ENCODE measurements at regions not wholly inside any gene's neighbourhood (a gene's known extent, or its start where the extent isn't known, plus 50 kb on each side); places are given as distances from the start of the nearest gene placed in this dataset.

- 57% methylated on average over 5 of the region's 5 CpGs for WGBS (ENCODE audit: insufficient coverage)
- Histone ChIP-seq H3K36me3 (ENCODE audit: control insufficient read depth, insufficient read depth, low read length) (no peaks in the 10 kb centered on the region), H3K9me3 (replicated peaks; ENCODE audit: control insufficient read depth, low read depth, low read length) (no peaks in the 10 kb centered on the region), H3K27ac (ENCODE audit: low read length) (no peak overlapping the region), H3K27me3 (ENCODE audit: control insufficient read depth, insufficient read depth, low read length) (peaks cover 16% of the 10 kb centered on the region), H3K4me1 (ENCODE audit: control insufficient read depth, insufficient read depth, low read length) (no peaks in the 10 kb centered on the region), H3K4me3 (ENCODE audit: low read length) (no peak overlapping the region)
- peak; percentile 17 for DNase-seq
Observed at GRCh38 chr1:22376001-22376400, 75.7 kb upstream of the ZBTB40 start.

- no peak for DNase-seq
- no peaks in the 10 kb centered on the region for H3K4me1 ChIP-seq (ENCODE audit: control insufficient read depth, insufficient read depth, low read length)
- no peaks in the 10 kb centered on the region for H3K9me3 ChIP-seq (replicated peaks; ENCODE audit: control insufficient read depth, low read depth, low read length)
- no peak overlapping the region for H3K27ac ChIP-seq (ENCODE audit: low read length)
- 73% methylated on average over 7 of the region's 8 CpGs for WGBS (ENCODE audit: insufficient coverage)
- peaks cover 15% of the 10 kb centered on the region for H3K27me3 ChIP-seq (ENCODE audit: control insufficient read depth, insufficient read depth, low read length)
- H3K4me3 ChIP-seq (ENCODE audit: low read length): no peak overlapping the region
- no peaks in the 10 kb centered on the region for H3K36me3 ChIP-seq (ENCODE audit: control insufficient read depth, insufficient read depth, low read length)
Observed at GRCh38 chr1:22376546-22376945, 75.1 kb upstream of the ZBTB40 start.

GRCh38 chr1:22376976-22377375 lies 74.7 kb upstream of the ZBTB40 start:
- Histone ChIP-seq H3K4me1 (ENCODE audit: control insufficient read depth, insufficient read depth, low read length) (no peaks in the 10 kb centered on the region), H3K27ac (ENCODE audit: low read length) (no peak overlapping the region), H3K36me3 (ENCODE audit: control insufficient read depth, insufficient read depth, low read length) (no peaks in the 10 kb centered on the region), H3K9me3 (replicated peaks; ENCODE audit: control insufficient read depth, low read depth, low read length) (no peaks in the 10 kb centered on the region), H3K27me3 (ENCODE audit: control insufficient read depth, insufficient read depth, low read length) (peaks cover 15% of the 10 kb centered on the region), H3K4me3 (ENCODE audit: low read length) (no peak overlapping the region)
- 94% methylated on average over 3 of the region's 3 CpGs for WGBS (ENCODE audit: insufficient coverage)
- DNase-seq: no peak

- WGBS (ENCODE audit: insufficient coverage): 33% methylated on average over 1 of the region's 7 CpGs
- Histone ChIP-seq H3K27me3 (ENCODE audit: control insufficient read depth, insufficient read depth, low read length) (peaks cover 15% of the 10 kb centered on the region), H3K9me3 (replicated peaks; ENCODE audit: control insufficient read depth, low read depth, low read length) (no peaks in the 10 kb centered on the region), H3K4me3 (ENCODE audit: low read length) (no peak overlapping the region), H3K36me3 (ENCODE audit: control insufficient read depth, insufficient read depth, low read length) (no peaks in the 10 kb centered on the region), H3K4me1 (ENCODE audit: control insufficient read depth, insufficient read depth, low read length) (no peaks in the 10 kb centered on the region), H3K27ac (ENCODE audit: low read length) (no peak overlapping the region)
- DNase-seq: peak; percentile 59
Observed at GRCh38 chr1:22379566-22379965, 72.1 kb upstream of the ZBTB40 start.

GRCh38 chr1:22380024-22380785 lies 71.4 kb upstream of the ZBTB40 start:
- DNase-seq: no peak
- Histone ChIP-seq H3K36me3 (ENCODE audit: control insufficient read depth, insufficient read depth, low read length) (no peaks in the 10 kb centered on the region), H3K9me3 (replicated peaks; ENCODE audit: control insufficient read depth, low read depth, low read length) (no peaks in the 10 kb centered on the region), H3K4me3 (ENCODE audit: low read length) (no peak overlapping the region), H3K4me1 (ENCODE audit: control insufficient read depth, insufficient read depth, low read length) (no peaks in the 10 kb centered on the region), H3K27me3 (ENCODE audit: control insufficient read depth, insufficient read depth, low read length) (peaks cover 15% of the 10 kb centered on the region), H3K27ac (ENCODE audit: low read length) (no peak overlapping the region)
- WGBS (ENCODE audit: insufficient coverage): 39% methylated on average over 3 of the region's 10 CpGs

- DNase-seq: no peak
- WGBS (ENCODE audit: insufficient coverage): 85% methylated on average over 19 of the region's 22 CpGs
- Histone ChIP-seq H3K4me3 (ENCODE audit: low read length) (no peak overlapping the region), H3K9me3 (replicated peaks; ENCODE audit: control insufficient read depth, low read depth, low read length) (no peaks in the 10 kb centered on the region), H3K36me3 (ENCODE audit: control insufficient read depth, insufficient read depth, low read length) (no peaks in the 10 kb centered on the region), H3K4me1 (ENCODE audit: control insufficient read depth, insufficient read depth, low read length) (no peaks in the 10 kb centered on the region), H3K27ac (ENCODE audit: low read length) (no peak overlapping the region), H3K27me3 (ENCODE audit: control insufficient read depth, insufficient read depth, low read length) (peaks cover 18% of the 10 kb centered on the region)
Observed at GRCh38 chr1:22383526-22384294, 67.9 kb upstream of the ZBTB40 start.

- peaks cover 17% of the 10 kb centered on the region for H3K27me3 ChIP-seq (ENCODE audit: control insufficient read depth, insufficient read depth, low read length)
- H3K36me3 ChIP-seq (ENCODE audit: control insufficient read depth, insufficient read depth, low read length): no peaks in the 10 kb centered on the region
- H3K9me3 ChIP-seq (replicated peaks; ENCODE audit: control insufficient read depth, low read depth, low read length): no peaks in the 10 kb centered on the region
- no peak overlapping the region for H3K4me3 ChIP-seq (ENCODE audit: low read length)
- no peak for DNase-seq
- 67% methylated on average over 3 of the region's 4 CpGs for WGBS (ENCODE audit: insufficient coverage)
- no peaks in the 10 kb centered on the region for H3K4me1 ChIP-seq (ENCODE audit: control insufficient read depth, insufficient read depth, low read length)
- no peak overlapping the region for H3K27ac ChIP-seq (ENCODE audit: low read length)
Observed at GRCh38 chr1:22385537-22385936, 66.1 kb upstream of the ZBTB40 start.

GRCh38 chr1:22386774-22387173 lies 64.9 kb upstream of the ZBTB40 start:
- Histone ChIP-seq H3K27me3 (ENCODE audit: control insufficient read depth, insufficient read depth, low read length) (peaks cover 15% of the 10 kb centered on the region), H3K4me3 (ENCODE audit: low read length) (no peak overlapping the region), H3K27ac (ENCODE audit: low read length) (no peak overlapping the region), H3K36me3 (ENCODE audit: control insufficient read depth, insufficient read depth, low read length) (no peaks in the 10 kb centered on the region), H3K9me3 (replicated peaks; ENCODE audit: control insufficient read depth, low read depth, low read length) (no peaks in the 10 kb centered on the region), H3K4me1 (ENCODE audit: control insufficient read depth, insufficient read depth, low read length) (no peaks in the 10 kb centered on the region)
- 80% methylated on average over 3 of the region's 3 CpGs for WGBS (ENCODE audit: insufficient coverage)
- DNase-seq: no peak

- peaks cover 15% of the 10 kb centered on the region for H3K27me3 ChIP-seq (ENCODE audit: control insufficient read depth, insufficient read depth, low read length)
- no peaks in the 10 kb centered on the region for H3K36me3 ChIP-seq (ENCODE audit: control insufficient read depth, insufficient read depth, low read length)
- WGBS (ENCODE audit: insufficient coverage): 88% methylated on average over 4 of the region's 13 CpGs
- no peak overlapping the region for H3K27ac ChIP-seq (ENCODE audit: low read length)
- H3K4me3 ChIP-seq (ENCODE audit: low read length): no peak overlapping the region
- no peaks in the 10 kb centered on the region for H3K4me1 ChIP-seq (ENCODE audit: control insufficient read depth, insufficient read depth, low read length)
- H3K9me3 ChIP-seq (replicated peaks; ENCODE audit: control insufficient read depth, low read depth, low read length): no peaks in the 10 kb centered on the region
- DNase-seq: peak; percentile 37
Observed at GRCh38 chr1:22387919-22388580, 63.6 kb upstream of the ZBTB40 start.

All from muscle of leg (tissue), 3 donors.